ENCODE measurements at regions not wholly inside any gene's neighbourhood (a gene's known extent, or its start where the extent isn't known, plus 50 kb on each side); places are given as distances from the start of the nearest gene placed in this dataset.

DNA sequence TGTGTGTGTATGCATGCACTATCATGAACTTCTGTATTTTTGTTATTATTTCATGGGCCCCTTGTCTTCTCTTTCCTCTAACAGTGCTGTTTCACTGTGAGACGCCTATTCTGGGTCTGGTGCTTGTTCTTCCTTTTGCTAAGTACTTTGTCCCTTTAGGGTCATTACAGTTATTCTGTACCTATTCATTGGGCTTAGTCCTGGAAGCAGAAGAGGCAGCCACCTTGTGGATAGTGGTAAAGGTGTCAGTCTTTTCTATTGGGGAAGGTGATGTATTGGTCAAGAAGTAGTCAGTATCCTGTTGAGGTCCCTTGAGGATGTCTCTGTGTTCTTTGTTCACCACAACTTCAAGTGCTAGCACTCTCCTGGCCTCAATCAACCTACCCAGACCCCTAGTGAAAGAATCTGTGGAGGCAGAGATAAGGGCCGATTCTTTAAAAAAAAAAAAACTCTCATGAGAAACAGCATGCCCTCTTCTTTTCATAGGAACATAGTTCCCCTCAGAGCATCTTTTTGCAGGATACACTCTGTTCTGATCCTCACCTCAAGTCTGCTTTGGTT is 593.8 kb downstream of the SPRY1 start:
- no peak for DNase-seq (ENCODE audit: low read depth in 2 of 2)

DNA sequence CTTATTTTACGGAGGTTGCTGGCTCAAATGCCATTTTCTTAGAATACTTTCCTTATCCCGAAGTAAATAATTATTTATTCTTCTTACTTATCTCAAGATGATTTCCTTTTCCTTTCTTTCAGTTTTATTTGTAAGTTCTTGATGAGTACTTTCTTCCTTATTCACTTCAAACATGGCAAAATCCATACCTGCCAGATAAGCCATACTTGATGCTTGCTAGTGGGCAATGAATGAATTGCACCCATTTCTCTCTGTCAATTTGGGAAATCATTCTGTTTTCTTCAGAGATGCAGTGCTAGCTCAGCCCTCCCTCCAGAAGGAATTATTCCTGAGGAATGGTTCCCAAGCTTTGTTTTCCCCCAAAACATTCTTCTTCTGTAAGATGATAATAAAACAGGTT is 598.3 kb downstream of the SPRY1 start:
- DNase-seq (ENCODE audit: low read depth in 2 of 2) = no peak

DNA sequence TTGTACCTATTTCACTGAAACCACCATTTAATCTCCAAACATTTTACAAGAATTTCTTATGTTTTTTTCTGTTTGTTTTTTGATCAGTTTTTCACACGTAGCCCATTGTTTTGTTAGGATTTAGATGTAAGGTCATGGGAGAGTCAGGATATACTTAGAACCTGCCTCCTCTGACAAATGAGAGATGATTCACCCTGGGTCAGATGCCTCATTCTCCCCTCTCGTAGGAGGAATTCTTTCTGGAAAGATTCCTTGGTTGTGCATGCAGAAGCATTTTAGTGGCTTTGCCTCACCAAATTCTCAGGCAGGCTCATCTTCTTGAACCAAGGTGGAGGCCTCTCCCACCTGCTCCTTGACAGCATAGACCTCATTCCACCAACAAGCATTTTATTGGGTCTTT is 599.3 kb downstream of the SPRY1 start:
- no peak for DNase-seq (ENCODE audit: low read depth in 2 of 2)

DNA sequence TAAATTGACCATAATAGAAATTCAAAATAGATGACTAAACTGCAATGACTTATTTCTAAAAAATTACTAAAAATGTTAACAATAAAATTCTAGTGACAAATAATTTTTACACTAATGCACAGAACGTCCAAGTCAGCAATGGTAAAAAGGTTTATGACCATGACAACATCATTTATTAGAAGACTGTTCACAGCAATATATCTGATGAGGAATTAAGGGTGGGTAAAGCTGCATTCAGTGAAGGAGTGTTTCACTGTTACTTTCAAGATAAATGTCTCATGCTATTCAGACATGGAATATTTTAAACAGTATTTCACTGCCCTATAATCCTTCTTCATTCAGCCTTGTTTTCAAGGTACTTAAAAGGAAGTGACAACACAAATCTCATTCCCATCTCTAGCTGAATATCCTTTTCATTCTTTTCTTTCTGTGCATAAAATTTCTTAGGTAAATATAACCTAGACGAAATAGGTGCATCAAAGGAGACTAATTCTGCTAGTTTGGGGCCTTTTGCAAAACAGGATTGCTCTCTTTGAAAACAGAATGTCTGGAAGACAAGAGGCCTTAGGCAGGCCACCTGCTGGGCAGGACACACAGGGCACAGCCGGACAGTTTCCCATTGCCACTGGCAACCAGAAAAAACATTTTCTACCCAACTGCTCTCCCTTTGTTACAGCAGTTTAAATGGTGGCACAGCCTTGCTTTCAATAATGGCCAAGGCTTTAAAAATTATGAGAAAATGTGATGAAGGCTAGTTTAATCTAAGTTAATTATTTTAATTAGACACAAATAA is 600.3 kb downstream of the SPRY1 start:
- no peak for DNase-seq (ENCODE audit: low read depth in 2 of 2)

DNA sequence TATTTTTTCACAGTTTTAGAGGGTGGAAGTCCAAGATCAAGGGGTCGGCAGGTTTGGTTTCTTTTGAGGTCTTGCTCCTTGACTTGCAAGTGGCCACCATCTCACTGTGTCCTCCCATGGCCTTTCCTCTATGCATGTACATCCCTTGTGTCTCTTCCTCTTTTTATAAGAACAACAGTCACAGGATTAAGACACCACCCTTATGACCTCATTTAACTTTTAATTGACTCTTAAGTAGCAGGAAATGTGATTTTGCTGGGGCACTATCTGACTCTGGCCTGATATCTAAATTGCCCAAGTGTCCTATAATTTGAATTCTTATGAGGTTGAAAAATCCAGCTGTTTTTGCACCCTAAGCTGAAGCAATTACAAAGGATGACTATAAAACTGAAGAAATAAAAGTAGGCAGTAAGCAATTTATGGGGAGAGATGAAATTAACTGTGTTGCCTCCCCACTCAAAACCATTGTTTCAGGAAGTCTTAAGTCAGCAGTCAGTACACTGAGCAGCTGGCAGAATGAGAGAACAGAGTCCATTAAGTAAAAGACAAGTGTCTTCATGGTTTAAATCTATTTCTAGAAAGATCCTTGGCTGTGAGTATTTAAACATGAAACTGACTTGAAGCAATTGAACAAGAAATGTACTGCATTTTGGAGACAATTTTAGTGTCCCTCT is 601.3 kb downstream of the SPRY1 start:
- no peak for DNase-seq (ENCODE audit: low read depth in 2 of 2)

DNA sequence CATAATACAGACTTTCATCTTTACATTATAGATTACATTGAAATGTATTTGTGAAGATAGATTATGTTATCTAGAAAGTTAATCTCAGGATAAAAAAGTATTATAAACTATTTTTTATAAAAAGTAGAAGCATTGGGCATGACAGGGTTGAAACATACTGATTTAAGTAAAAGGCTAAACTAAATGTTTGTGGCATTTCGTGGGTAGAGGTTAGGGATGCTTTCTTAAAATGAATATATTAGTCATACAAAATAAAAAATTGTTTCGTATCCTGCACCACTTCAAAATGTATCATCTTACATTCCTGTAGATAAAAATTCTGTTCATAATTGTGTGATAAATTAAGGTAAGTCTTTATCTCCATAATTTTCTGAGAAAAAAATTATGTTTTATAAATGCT is 603.6 kb downstream of the SPRY1 start:
- DNase-seq (ENCODE audit: low read depth in 2 of 2) = no peak

DNA sequence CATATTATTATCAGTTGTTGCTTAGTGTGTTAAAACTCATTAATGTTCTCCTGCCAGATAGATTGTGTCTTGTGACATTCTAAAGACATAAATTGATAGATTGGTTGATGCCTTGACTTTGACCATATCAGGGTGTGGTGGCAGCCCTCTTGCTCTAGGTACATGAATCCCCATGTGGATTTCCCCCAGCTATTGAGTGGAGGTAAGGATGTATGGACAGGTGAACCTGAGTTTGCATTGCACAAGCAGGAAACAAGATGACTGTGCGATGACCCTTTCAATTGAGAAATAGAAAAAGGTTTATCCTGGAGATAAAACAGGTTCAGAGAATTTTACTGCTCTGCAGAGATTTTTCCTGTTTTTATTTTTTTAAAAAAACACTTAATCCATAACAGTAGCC is 619.2 kb downstream of the SPRY1 start:
- no peak for DNase-seq (ENCODE audit: low read depth in 2 of 2)

DNA sequence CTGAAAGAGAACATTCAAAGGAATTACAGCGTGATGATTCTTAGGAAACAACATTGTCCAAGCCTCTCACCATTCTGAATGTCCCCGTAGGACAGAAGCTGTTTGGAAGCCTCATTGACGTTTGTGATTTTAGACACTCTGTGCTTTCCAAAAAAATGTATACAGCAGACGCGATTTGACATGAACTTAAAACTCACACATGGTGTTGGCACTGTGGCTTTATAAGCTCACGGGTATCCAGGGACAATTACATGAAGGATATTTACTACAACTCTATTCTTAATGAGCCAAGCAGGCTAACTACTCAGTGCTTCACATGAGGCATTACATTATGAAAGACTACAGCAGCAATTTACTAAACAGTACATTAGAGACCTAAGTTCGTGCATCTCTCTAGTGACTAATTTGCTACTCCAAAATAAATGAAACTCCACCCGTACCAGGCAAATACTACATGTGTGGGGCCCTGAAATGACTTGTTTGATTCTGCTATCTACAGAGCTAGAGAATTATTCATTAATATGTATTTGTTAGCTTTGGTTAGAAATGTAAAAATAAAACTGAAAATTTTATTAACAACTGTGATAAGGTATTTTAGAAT is 620.7 kb downstream of the SPRY1 start:
- no peak for DNase-seq (ENCODE audit: low read depth in 2 of 2)

DNA sequence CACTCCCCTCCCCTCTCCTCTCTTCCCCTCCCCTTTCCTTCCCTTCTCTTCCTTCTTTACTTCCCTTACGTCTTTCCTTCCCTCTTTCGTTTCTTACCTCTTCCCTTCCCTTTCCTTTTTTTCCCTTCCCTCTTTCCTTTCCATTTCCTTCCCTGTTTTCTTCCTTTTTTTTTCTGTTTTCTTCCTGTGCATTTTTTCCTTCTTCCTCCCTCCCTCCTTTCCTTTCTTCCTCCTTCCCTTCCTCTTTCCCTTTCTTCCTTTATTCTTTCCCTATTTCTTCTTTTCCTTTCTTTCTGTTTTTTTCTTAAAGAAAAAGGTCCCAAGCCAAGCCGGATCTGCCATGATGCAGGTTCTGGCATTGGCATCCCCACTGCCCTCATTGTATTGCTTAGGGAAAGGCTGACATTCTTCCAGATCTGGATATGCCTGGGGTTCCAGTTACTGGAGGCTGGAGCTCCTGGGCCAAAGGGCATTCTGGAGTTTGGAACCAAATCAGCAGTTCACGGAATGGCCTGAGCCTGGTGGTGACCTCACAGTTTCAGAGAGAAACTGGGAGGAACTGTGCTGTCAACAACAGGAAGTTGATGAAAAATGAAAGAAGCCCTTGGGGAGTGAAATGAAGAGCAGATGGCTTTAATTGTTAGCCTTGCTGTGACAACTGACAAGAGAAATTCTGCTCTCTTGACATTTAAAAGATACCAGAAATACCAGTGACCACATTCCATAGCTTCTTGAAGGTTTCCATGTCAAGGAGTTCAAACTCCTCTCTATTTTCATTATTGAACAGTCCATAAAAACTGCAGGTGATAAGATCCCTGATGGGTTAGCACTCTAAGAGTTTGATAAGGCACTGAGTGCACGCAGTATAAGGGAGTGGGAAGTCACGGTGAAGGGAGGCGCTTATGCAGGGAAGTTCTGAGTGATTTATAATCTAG is 622.1 kb downstream of the SPRY1 start:
- DNase-seq (ENCODE audit: low read depth in 2 of 2) = no peak

DNA sequence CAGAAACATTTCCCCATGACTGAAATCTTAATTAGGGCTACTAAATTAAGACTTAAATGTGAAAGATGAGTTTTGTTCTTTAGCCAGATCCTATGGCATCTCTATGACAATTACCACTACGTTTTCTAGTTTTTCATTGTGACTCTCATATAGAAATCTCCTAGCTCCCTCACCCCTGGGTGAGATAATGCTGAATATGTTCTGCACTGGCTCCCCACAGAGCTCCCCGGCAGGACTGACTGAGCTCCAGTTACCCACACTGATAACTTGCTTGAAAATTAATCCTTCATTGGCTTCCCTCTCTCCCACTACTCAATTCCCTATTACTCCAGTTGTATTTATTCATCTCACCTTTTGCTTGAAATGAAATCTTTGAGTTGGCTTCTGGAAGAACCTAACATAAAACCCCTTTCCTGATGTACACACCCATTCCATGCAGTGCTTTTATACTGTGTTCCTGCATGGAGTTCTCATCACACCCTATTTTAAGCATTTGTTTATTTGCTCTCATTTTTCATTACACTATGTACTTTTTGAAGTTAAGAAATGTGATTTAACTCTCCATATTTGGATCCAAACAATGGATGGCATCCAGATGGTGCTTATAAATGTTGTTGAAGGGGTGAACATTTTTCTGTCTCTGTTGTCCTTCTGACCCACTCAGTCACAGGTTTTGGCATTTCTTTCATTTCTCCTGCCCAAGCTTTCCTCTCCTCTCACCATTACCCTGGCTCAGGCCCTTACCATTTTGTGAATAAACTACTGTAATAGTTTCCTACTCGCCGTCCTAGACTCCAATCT is 623.4 kb downstream of the SPRY1 start:
- no peak for DNase-seq (ENCODE audit: low read depth in 2 of 2)

DNA sequence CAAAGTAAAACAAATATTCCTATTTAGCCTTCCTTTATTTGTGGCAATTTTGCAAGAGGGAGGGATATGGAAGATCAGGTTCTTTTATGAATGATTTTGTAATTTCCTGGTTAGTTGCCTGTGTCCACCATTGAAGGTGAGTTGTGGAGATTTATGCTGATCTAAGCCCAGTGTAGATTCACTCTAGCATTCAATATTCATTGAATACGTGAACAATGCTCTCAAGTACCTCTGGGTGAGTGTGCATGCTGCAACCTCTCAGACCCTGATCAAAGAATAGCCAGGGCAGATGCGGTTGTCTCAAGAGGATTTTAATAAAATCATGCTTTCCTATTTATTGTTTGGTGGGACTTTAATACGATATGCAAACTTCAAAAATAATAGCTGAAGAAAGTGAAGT is 628.4 kb downstream of the SPRY1 start:
- DNase-seq (ENCODE audit: low read depth in 2 of 2) = no peak

DNA sequence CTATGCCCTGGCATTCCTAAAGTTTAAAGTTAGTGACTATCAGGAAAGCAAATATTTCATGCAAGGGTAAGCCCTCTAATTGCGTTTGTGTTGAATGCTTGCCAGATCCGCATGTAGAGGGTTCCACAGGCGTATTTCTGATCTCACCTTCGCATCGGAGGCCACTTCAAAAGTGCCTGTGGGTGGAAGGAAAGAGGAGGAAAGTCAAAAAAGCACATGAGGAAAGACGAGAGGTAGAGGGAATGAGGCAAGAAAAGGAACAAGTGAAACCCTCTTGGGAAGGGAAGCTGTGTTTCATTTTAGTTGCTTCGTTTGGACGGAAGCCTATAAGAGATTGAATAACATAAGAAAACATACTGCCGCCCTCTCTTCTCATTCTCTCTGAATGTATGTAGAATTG is 628.8 kb downstream of the SPRY1 start:
- DNase-seq (ENCODE audit: low read depth in 2 of 2) = no peak

DNA sequence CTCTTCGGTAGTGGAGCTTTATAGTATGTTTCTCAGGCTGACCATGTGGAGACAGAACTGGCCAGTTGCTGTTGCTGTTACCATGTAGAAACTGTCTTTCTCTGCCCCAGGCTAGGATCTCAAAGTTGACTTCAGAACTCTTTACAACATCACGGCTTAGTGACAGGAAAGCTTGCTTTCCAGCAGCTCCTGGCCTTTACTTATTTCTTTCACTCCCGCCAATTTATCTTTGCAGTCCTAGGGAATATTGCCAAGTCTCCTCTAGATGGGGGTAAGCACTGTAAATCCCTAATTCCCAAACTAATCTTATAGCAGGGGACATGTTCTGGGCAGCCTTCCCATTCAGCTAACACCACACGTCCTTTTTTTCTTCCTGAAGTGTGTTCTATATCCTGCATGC is 631.6 kb downstream of the SPRY1 start:
- no peak for DNase-seq (ENCODE audit: low read depth in 2 of 2)

DNA sequence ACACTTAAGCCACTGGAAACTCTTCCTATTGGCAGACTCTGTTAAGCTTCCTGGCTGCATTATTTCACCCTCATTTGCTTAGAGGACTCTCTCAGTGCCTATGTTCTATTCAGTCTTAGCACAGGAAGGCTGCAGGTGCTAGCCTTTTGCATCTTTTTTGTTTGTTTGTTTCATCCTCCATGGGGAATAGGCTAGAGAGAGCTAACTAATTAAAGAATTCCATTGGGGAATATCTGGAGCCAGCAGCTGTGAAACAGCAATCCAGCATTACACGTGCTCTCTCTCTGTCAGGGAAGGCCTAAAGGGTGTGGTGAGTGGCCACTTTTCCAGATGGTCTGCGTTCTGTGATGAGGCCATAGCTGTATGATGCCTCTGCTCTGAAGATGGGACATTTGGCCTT is 633.6 kb downstream of the SPRY1 start:
- no peak for DNase-seq (ENCODE audit: low read depth in 2 of 2)

DNA sequence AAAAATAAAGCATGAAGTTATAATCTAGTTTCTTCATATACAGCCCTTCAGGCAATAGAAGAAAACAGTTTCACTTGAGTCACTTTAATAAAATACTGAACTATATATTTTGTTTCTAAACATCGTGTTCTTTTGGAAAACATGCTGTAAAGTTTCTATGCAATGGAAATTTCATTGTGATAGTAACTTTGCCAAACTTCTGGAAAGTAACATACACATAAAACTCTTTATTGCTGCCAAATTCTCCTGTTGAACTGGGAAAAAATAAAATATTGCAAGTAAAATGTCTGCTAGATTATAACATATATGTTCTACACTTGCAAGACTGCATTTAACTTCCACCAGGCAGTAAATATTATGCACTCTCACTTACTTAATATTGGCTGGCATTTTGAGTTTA is 635.4 kb downstream of the SPRY1 start:
- no peak for DNase-seq (ENCODE audit: low read depth in 2 of 2)

DNA sequence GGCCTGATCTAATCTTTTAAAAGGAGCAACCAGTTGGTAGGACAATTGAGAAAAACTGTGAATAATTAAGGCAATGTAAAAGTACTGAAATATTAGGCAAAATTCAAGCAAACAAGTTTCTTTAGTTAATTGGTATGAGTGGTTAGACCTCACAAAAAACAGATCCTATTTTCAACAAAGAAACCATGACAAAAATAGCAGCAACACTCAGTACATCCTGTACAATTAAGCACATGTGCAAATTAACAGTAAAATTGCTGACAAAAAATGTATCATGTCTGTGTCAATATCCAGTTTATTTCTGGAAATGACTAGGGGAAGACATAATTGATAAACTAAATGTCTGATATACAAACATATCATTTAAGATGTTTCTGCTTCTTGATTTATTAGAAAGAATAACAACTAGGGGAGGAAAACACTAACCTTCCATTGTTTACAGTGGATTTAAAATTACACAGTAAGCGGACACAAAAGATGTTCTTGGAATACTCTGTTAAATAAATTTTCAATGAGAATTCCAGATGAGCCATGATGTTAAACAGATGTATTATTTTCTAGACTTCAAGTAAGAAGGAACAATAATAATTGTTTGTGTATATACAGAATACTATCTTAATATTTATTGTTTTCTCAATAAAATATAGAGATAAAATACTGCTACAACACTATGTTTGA is 638.9 kb downstream of the SPRY1 start:
- no peak for DNase-seq (ENCODE audit: low read depth in 2 of 2)

DNA sequence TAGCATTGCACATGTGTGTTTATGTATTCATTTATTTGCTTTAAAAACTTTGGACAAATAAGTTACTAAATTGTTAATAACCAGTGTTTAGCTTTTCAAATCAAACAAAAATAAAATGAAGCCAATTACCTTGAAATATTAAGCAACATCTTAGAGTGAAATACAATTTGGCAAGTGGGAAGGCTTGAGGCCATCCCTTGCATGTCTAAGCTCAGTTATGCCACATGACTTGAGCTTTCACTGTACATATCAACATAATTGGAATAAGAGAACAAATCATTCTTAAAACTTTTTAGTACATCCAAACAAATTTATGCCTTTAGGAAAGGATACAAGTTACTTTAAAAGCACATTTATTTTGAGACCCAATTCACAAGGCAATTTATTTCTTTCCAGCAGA is 640.6 kb downstream of the SPRY1 start:
- DNase-seq (ENCODE audit: low read depth in 2 of 2) = no peak

DNA sequence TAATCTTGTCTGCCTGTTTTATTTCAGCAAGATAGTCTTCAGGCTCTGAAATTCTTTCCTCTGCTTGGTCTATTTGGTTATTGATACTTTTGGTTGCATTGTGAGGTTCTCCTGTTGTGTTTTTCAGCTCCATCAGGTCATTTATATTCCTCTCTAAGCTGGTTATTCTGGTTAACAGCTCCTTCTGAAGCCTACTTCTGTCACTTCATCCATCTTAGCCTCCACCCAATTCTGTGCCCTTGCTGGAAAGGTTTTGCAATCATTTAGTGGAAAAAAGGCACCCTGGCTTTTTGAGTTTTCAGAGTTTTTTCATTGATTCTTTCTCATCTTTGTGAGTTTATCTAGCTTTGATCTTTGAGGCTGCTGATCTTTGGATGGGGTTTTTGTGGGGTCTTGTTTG is 647.7 kb downstream of the SPRY1 start:
- DNase-seq (ENCODE audit: low read depth in 2 of 2) = no peak

DNA sequence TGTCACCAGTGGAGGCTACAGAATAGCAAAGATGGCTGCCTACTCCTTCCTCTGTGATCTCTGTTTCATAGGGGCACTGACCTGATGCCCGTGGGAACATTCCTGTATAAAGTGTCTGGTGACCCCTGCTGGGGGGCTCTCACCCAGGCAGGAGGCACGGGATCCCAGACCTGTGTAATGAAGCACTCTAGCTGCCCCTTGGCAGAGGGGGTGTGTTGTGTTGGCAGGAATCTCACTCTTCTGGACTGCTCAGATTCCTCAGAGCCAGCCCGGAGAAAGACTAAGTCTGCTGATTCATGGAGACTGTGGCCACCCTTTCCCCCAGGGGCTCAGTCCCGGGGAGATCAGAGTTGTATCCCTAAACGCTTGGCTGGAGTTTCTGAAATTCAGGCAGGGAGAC is 648.3 kb downstream of the SPRY1 start:
- no peak for DNase-seq (ENCODE audit: low read depth in 2 of 2)

DNA sequence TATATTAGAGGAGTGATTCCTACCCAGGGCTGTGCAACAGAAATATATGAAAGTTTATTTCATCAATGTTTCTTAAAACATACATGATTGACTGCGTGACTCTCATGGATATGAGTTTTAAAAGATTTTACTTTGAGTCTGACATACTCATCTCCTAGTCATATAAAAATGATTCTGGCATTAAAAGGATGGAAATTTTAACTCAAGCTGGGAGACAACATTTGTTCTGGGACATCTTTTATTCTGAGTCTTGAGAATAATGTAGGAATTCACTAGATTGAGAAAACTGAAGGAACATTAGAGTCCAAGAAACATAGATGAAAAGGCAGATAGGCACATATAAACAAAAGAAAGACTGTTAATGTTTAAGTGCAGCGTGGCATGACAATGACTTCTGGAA is 649.6 kb downstream of the SPRY1 start:
- no peak for DNase-seq (ENCODE audit: low read depth in 2 of 2)
